ENCODE measurements at regions not wholly inside any gene's neighbourhood (a gene's known extent, or its start where the extent isn't known, plus 50 kb on each side); places are given as distances from the start of the nearest gene placed in this dataset.

DNA sequence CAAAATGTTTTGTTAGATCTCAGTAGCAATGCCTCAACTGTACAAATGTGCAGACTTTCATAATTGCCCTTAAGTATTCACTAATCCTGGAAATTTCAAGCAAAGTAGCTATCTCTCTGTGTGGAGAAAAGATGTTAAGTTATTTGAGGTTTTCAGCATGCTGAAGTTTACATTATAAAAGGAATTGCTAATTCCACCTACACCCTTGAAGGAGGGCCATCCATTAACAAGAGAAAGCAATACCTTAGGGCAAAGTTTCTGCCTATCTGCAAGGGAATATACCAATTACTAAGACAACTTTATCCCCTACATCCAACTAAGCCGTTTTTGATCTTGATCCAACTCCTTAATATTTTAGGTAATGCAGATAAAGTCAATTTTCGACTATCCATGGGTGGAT, 380.7 kb upstream of the BTBD3 start:
- TF ChIP-seq CTCF (IDR thresholded peaks at IDR 0.05): no peak
- TF ChIP-seq POLR2A (IDR thresholded peaks at IDR 0.05): no peak
- ATAC-seq (no peak), DNase-seq (no peak)
- 9 to 24% (median 17%) methylated on average over 2 of the region's 2 CpGs for WGBS, 4 donors
- H3K27ac ChIP-seq: no peak overlapping the region
- intact Hi-C loops (cut with DNase I): no loop called here
- H3K4me3 ChIP-seq: no peak overlapping the region
- H3K4me1 ChIP-seq: no peaks in the 10 kb centered on the region
- peaks cover 0 to 8% (median 0%) of the 10 kb centered on the region in 12 donors for H3K9me3 ChIP-seq
- peaks cover 0 to 2% (median 0%) of the 10 kb centered on the region in 9 donors for H3K27me3 ChIP-seq
- H3K36me3 ChIP-seq: no peaks in the 10 kb centered on the region

DNA sequence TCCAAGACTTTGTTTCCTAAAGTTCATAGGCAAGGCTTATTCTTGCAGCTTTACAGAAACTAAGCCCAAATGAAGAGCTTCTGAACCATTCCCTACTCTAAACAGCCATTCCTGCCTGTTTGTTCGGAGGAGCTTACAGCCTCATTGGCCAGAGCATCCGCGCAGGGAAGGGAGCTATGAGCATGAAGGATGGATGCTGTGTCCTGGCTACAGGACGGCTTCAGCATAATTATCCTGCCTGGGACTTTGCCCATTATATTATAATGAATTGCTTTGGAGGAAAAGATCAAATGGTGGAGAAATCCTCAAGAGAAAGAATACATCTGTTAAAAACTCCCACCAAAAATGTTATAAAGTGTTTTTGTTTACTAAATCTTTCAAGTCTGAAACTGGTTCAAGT, 378.2 kb upstream of the BTBD3 start:
- Histone ChIP-seq H3K36me3 (no peaks in the 10 kb centered on the region), H3K4me1 (peaks cover 0 to 10% (median 0%) of the 10 kb centered on the region in 12 donors), H3K4me3 (no peak overlapping the region), H3K27me3 (peaks cover 0 to 2% (median 0%) of the 10 kb centered on the region in 9 donors), H3K27ac (no peak overlapping the region), H3K9me3 (no peaks in the 10 kb centered on the region)
- WGBS, 4 donors: 63 to 72% (median 69%) methylated on average over 4 of the region's 4 CpGs
- no peak for DNase-seq
- intact Hi-C loops (cut with DNase I): no loop called here
- no peak for TF ChIP-seq CTCF (IDR thresholded peaks at IDR 0.05)
- TF ChIP-seq POLR2A (IDR thresholded peaks at IDR 0.05): no peak
- no peak for ATAC-seq

- peaks cover 0 to 10% (median 0%) of the 10 kb centered on the region in 12 donors for H3K4me1 ChIP-seq
- H3K4me3 ChIP-seq: no peak overlapping the region
- H3K27ac ChIP-seq: no peak overlapping the region
- intact Hi-C loops (cut with DNase I): loop anchor here (5.0 to 10.0 kb wide), 17 partner anchors 256 to 1926 kb away; partner anchors contain the start of gene JAG1 (in 2 of the 10)
- H3K36me3 ChIP-seq: no peaks in the 10 kb centered on the region
- ATAC-seq (no peak), DNase-seq (no peak)
- H3K27me3 ChIP-seq: peaks cover 0 to 2% (median 0%) of the 10 kb centered on the region in 9 donors
- 62 to 80% (median 72%) methylated on average over 3 of the region's 3 CpGs for WGBS, 4 donors
- no peaks in the 10 kb centered on the region for H3K9me3 ChIP-seq
- TF ChIP-seq POLR2A (IDR thresholded peaks at IDR 0.05) (no peak), CTCF (IDR thresholded peaks at IDR 0.05) (no peak)
Observed at GRCh38 chr20:11540558-11540957, 377.1 kb upstream of the BTBD3 start.

DNA sequence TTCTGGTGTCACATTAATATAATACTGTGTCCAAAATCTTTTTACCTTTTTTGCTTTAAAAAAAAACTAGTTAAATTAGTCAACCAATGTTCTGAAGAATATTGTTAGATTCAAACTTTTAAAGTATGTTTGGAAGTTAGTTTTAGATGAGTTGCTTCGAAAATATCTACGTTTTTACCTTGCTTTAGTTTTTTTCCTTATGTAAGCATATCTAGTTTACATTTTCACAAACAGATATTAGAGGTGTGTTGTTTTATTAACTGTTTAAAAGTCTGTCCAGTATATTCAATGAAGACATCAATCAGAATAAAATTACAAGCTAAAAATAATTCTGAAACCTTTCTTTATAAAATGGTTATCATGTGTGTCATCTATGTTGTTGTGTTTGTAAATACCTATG, 375.0 kb upstream of the BTBD3 start:
- peaks cover 0 to 2% (median 0%) of the 10 kb centered on the region in 9 donors for H3K27me3 ChIP-seq
- no peak overlapping the region for H3K27ac ChIP-seq
- peaks cover 0 to 10% (median 0%) of the 10 kb centered on the region in 12 donors for H3K4me1 ChIP-seq
- TF ChIP-seq POLR2A (IDR thresholded peaks at IDR 0.05) (no peak), CTCF (IDR thresholded peaks at IDR 0.05) (no peak)
- no peaks in the 10 kb centered on the region for H3K36me3 ChIP-seq
- intact Hi-C loops (cut with DNase I): loop anchor here (2.0 to 10.0 kb wide), 18 partner anchors 258 to 1928 kb away; partner anchors contain the start of gene JAG1 (in 2 of the 10)
- no peaks in the 10 kb centered on the region for H3K9me3 ChIP-seq
- no peak overlapping the region for H3K4me3 ChIP-seq
- 84 to 91% (median 87%) methylated on average over 2 of the region's 2 CpGs for WGBS, 4 donors
- ATAC-seq (no peak), DNase-seq (no peak)
